Left cardiac atrium (tissue), 4 donors: ENCODE measurements at regions not wholly inside any gene's neighbourhood (a gene's known extent, or its start where the extent isn't known, plus 50 kb on each side); places are given as distances from the start of the nearest gene placed in this dataset.
A peak's percentile ranks its signal among the peaks of the same experiment; 100 is the strongest.

Source experiments
- ATAC-seq, 2 donors: fragments of 200-7000 bp; cut with Tn5 transposase; one replicate each; pipeline ENCODE4 v1.9.1; 2020; ENCODE audit warnings: mild to moderate bottlenecking in 2 of 2, moderate library complexity in 2 of 2
- DNase-seq: peaks from one replicate; pipeline ENCODE4 v3.0.0-alpha.2; 2020
- intact Hi-C, 2 donors: fragments of 100-400 bp; cut with DNase I; formaldehyde crosslinking; loops; one replicate each; pipeline versions ENCODE4 v1.14.1 to v1.15.1; 2022 to 2023
- donor health status: DM: no; HTN: yes; CAD: no.
- donor health status: DM: no; HTN: yes; CAD: no; lungs with severe emphysema.
- donor health status: DM: yes; HTN: yes; CAD: no.
- donor health status: Dilated cardiomyopathy.

DNA sequence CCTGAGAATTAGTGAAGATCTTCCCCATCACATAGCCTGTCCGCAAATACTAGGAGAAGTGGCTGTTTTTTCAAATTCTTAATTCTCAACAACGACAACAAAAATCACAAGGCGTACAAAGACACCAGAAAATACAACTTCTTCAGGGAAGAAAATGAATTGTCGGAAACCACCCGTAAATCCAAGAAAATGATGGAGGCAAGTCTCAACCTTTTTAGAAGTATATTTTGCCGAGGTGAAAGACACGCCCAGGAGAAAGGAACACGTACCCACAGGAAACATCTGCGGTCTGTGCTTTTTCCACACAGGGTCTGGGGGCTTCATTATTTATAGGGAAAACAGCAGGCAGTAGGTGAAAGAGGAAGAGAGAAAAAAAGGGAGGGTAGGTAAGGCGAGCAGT lies 223.9 kb upstream of the GGTLC1 start:
- DNase-seq (no peak), ATAC-seq (no peak)
- intact Hi-C loops, result no loop called here

DNA sequence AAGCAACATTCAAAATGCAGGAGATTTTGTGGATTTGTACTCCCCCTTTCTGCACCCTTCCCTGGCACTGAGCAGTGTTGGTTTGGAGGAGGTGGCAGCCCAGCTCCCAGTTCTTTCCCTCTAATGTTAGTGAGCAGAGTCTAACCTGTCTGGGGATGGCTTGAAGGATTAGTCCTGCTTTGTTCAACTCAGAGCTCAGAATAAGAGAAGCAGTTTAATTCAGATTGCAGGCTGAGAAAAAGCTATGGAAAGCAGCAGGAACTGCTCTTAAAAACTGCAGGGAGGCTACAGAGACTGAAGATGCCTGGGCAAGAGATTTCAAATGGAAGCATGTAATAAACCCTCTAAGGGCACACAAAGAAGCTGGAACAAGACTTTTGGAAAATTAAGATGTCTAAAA lies 223.4 kb upstream of the GGTLC1 start:
- intact Hi-C loops, result no loop called here
- ATAC-seq (no peak), DNase-seq (no peak)

DNA sequence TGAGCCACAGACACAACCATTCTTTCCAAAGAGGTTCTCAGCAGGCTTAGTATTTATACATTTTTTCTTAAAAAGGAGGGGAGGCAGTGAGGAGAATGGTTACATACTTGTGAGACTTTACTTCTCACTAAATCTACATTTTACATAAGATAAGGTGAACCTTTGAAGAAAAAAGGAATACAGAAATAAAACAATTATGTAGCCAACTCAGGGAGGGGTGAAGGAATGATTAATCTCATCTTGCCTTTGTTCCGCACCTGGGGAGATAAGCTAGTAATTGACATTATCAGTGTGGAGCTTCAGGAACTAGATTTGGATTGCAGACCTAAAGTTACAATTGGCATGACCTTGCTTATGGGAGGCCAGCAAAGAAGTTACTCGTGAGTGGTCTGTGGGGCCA lies 221.8 kb upstream of the GGTLC1 start:
- DNase-seq (no peak), ATAC-seq (no peak)
- intact Hi-C loops, result no loop called here

GRCh38 chr20:24208652-24209051 lies 220.1 kb upstream of the GGTLC1 start:
- intact Hi-C loops, result no loop called here
- ATAC-seq, result no peak
- DNase-seq, result no peak

- ATAC-seq (no peak), DNase-seq (no peak)
- intact Hi-C loops, result no loop called here
Observed at GRCh38 chr20:24207803-24208300, 219.3 kb upstream of the GGTLC1 start.

GRCh38 chr20:24206995-24207394 lies 218.4 kb upstream of the GGTLC1 start:
- peak in 1 of 2 donors; percentile 63 for ATAC-seq
- no peak for DNase-seq
- intact Hi-C loops, result no loop called here

DNA sequence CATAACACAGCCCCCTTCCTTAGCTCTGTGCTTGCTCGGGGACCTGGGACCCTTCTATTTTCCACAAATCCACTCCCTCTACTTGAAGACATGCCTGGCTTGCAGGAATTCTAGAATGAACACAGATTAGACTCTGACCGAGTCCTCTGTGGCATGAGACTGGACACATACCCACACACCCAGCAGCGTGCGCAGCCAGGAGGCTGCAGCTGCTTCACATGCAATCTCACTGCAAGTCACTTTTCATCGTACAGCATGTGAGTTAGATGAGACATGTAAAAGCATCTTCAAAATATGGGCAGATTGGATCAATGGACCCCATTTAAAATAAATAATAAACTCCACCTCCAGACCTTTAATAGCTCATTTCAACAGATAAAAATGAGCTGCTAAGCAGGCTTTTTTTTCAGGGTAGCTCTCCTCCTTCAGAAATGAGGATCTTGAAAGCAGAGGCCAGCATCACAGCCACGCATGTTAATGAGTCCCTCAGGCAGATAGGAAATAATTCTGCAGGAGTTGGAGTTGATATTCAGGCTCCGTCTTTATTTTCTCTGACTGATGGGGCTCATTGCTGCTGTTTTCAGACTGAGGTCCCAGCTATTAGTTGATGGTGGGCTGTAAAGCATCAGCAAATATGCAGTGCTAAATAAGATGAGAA lies 215.1 kb upstream of the GGTLC1 start:
- intact Hi-C loops, result no loop called here
- ATAC-seq, result no peak

DNA sequence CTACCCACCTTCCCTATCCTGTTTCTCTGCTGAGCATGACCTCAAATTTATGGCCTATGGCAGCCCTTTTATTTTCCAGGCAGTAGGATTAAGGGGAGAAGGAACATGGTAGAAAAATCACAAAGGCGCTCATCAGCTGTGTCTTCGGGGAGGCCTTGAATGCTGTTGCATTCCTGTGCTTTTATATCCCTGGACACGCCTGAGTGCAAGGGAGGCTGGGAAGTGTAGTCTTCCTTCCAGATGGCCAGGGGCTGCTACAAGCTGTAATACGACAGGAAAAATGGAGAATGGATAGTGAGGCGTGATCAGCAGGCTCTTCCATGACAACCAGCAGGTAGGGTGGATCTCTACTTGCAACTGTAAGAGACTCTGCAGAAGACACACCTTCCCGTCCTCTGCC lies 210.9 kb upstream of the GGTLC1 start:
- intact Hi-C loops, result no loop called here
- ATAC-seq (no peak), DNase-seq (no peak)

More for the DNA sequence above, 215.1 kb upstream of the GGTLC1 start:
- no peak for DNase-seq

DNA sequence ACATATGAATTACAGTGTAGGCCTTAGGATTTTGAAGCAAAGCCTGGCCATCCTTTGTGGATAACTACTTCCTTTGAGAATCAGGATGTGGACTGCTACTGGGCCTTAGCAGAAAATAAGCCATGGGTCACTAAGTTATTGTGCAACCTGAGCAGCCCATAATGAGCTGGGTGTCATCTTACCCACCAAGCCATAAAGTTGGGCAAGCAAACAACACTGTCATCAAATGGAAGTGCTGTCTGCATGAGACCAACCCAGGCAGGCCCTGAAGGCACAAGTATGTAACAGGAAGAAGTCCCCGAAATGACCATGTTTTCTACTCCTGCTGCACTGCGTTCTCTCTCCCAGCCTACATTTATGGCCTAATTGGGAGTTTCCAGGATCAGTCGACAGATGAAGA lies 205.6 kb upstream of the GGTLC1 start:
- DNase-seq (no peak), ATAC-seq (no peak)
- intact Hi-C loops, result no loop called here

DNA sequence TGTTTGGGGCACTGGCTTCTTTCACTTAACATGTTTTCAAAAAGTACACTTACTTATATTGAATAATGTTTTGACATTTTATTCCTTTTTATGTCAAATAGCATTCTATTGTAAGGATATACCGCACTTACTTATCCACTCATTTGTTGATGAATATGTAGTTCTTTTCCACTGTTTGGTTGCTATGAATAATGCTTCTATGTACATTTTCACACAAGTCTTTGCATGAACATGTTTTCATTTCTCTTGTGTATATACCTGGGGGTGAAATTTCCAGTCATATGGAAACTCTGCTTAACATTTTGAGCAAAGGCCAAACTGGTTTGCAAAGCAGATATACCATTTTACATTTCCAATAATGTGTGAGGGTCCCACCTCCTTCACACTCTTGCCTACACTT lies 202.3 kb upstream of the GGTLC1 start:
- intact Hi-C loops, result no loop called here
- ATAC-seq, result no peak

GRCh38 chr20:24185791-24186190 lies 197.2 kb upstream of the GGTLC1 start:
- no peak for DNase-seq
- intact Hi-C loops, result no loop called here
- no peak for ATAC-seq

More for the DNA sequence above, 202.3 kb upstream of the GGTLC1 start:
- DNase-seq, result no peak

DNA sequence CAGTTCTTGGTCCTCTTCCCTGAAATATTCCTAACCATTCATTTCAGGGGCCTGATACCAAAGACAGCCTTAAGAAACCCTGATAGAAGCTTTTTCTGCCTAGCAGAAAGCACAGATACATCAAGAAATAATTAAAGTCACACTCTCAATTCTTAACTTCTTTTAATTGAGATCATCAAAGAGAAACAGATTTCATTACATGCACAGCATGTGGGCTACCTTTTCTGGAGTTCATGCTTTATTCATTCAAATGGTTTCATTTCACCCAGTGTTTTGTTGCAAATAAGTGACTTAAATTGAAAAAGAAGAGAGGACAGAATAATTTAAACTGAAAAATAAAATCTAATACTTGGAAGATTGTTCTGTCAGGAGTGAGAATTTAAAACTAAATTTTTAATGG lies 192.6 kb upstream of the GGTLC1 start:
- ATAC-seq (no peak), DNase-seq (no peak)
- intact Hi-C loops, result no loop called here

GRCh38 chr20:24169256-24169655 lies 180.7 kb upstream of the GGTLC1 start:
- no peak for DNase-seq
- intact Hi-C loops, result loop anchor here in 1 of 2 donors (10.0 kb wide), 1 partner anchor 746 kb away; no protein-coding TSS in a partner anchor
- no peak for ATAC-seq

DNA sequence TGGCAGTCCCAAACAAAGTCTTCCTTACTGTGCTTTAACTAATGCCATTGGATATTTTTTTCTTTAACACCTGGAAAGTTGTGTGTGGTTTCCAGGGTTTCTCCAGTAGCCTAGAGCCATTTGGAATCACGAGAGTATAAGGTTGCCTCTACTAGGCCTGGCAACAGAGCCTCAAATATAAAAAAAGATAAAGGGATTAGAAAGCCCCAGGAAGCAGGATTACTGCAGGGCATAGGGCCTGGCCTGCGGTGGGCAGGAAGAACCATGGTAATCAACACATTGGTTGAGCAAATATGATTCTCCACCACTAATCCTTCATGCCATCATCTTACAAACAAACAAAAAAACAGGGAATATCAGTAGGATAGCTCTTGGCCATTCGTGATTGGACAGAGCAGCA lies 177.8 kb upstream of the GGTLC1 start:
- intact Hi-C loops, result loop anchor here in 1 of 2 donors (10.0 kb wide), 1 partner anchor 748 kb away; no protein-coding TSS in a partner anchor
- DNase-seq (no peak), ATAC-seq (no peak)

GRCh38 chr20:24166123-24166381 lies 177.5 kb upstream of the GGTLC1 start:
- intact Hi-C loops, result loop anchor here in 1 of 2 donors (10.0 kb wide), 1 partner anchor 749 kb away; no protein-coding TSS in a partner anchor
- no peak for DNase-seq
- ATAC-seq, result no peak

GRCh38 chr20:24165301-24166122 lies 176.9 kb upstream of the GGTLC1 start:
- peak in 1 of 2 donors; percentile 42 for ATAC-seq
- intact Hi-C loops, result loop anchor here in 1 of 2 donors (10.0 kb wide), 1 partner anchor 749 kb away; no protein-coding TSS in a partner anchor
- DNase-seq, result no peak

DNA sequence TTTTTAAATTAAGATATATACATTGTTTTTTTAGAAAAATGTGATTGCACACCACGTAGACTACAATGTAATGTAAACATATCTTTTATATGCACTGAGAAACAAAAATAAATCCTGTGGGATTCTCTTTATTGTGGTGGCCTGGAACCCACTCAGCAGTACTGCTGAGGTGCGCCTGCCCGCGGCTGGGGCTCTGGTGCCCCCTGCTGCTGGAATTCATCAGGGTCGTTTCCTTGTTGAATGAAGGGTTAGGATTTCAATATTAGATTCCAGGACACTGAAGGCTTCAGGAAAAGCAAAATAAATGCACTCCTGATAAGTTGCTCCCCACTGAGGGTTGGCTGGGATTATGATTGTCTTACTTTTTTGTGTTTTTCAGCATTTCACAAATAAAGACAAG lies 175.8 kb upstream of the GGTLC1 start:
- intact Hi-C loops, result loop anchor here in 1 of 2 donors (10.0 kb wide), 1 partner anchor 750 kb away; no protein-coding TSS in a partner anchor
- DNase-seq (no peak), ATAC-seq (no peak)

DNA sequence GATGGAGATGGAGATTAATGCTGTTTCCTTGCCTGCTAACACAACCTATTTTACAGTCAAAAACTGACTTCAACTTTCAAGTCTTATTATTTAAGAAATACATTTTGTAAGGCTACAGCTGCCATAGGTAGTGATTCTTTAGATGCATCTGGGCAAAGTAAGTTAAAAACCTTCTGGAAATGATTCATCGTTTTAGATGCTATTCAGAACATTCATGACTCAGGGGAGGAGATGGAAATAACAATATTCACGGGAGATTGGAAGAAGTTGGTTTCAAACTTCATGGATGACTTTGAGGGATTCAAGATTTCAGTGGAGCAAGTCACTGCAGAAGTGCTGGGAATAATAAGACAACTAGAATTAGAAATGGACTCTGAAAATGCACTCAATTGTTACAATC lies 174.9 kb upstream of the GGTLC1 start:
- intact Hi-C loops, result loop anchor here in 1 of 2 donors (10.0 kb wide), 1 partner anchor 751 kb away; no protein-coding TSS in a partner anchor
- ATAC-seq (no peak), DNase-seq (no peak)

GRCh38 chr20:24160563-24161281 lies 172.1 kb upstream of the GGTLC1 start:
- ATAC-seq (peak; percentile 82 to 86), DNase-seq (peak; percentile 36)
- intact Hi-C loops, result loop anchor here in 1 of 2 donors (10.0 kb wide), 1 partner anchor 754 kb away; no protein-coding TSS in a partner anchor

GRCh38 chr20:24158281-24158680 lies 169.7 kb upstream of the GGTLC1 start:
- ATAC-seq (peak in 1 of 2 donors; percentile 26), DNase-seq (no peak)
- intact Hi-C loops, result no loop called here
